Effector memory CD4-positive, alpha-beta T cell (primary cell): ENCODE measurements at regions not wholly inside any gene's neighbourhood (a gene's known extent, or its start where the extent isn't known, plus 50 kb on each side); places are given as distances from the start of the nearest gene placed in this dataset.

Experiments used
- DNase-seq, 3 donors: peaks; one replicate each; pipeline ENCODE4 v3.0.0-alpha.2; 2020
- H3K27ac ChIP-seq: 2 replicates; pipeline ENCODE4 v1.7.0; 2013; ENCODE audit warnings: mild to moderate bottlenecking, low read length, moderate library complexity; ENCODE audit not compliant: insufficient read depth, poor library complexity, severe bottlenecking
- H3K27me3 ChIP-seq: replicated peaks from 2 replicates; pipeline ENCODE4 v1.7.0; 2013; ENCODE audit warnings: mild to moderate bottlenecking, low read length; ENCODE audit not compliant: insufficient read depth, control insufficient read depth, poor library complexity, severe bottlenecking
- H3K36me3 ChIP-seq: 2 replicates; pipeline ENCODE4 v1.7.0; 2013; ENCODE audit warnings: mild to moderate bottlenecking, low read length, moderate library complexity; ENCODE audit not compliant: control insufficient read depth, insufficient read depth
- H3K4me1 ChIP-seq: 2 replicates; pipeline ENCODE4 v1.7.0; 2013; ENCODE audit warnings: low read length, mild to moderate bottlenecking; ENCODE audit not compliant: control insufficient read depth, insufficient read depth, poor library complexity, severe bottlenecking
- H3K4me3 ChIP-seq: 2 replicates; pipeline ENCODE4 v1.7.0; 2013; ENCODE audit warnings: low read length, low read depth, mild to moderate bottlenecking; ENCODE audit not compliant: insufficient read depth, poor library complexity, severe bottlenecking
- H3K9me3 ChIP-seq: 2 replicates; pipeline ENCODE4 v1.7.0; 2013; ENCODE audit warnings: mild to moderate bottlenecking, low read length, moderate library complexity; ENCODE audit not compliant: control insufficient read depth

DNA sequence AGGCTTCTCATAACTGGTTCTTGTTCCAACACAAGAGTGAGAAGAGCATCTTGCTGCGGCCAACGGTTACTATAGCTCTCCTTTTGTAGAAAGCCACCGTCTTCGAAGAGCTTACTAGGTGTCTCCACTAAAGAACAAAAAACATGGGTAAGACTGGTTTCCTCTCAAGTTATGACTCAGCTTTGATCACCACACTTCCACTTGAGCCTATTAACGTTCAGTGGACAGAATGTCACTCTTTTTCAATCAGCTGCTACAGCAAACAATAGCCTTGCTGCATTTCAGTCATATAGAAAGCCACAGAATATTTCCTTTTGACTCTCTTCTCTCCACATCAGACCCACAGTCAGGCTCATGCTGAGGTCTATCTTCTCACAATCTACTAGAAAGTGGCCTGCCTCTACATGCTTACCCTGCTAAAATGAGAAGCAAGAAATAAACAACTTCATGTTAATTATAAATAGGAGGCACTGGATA lies 243.5 kb upstream of the PREP start:
- peak in 2 of 3 donors; percentile 4 to 8 for DNase-seq
- H3K4me1 ChIP-seq, result peaks cover 4% of the 10 kb centered on the region
- H3K9me3 ChIP-seq, result no peaks in the 10 kb centered on the region
- no peak overlapping the region for H3K27ac ChIP-seq
- H3K36me3 ChIP-seq, result no peaks in the 10 kb centered on the region
- H3K4me3 ChIP-seq, result no peak overlapping the region
- H3K27me3 ChIP-seq, result no peaks in the 10 kb centered on the region

DNA sequence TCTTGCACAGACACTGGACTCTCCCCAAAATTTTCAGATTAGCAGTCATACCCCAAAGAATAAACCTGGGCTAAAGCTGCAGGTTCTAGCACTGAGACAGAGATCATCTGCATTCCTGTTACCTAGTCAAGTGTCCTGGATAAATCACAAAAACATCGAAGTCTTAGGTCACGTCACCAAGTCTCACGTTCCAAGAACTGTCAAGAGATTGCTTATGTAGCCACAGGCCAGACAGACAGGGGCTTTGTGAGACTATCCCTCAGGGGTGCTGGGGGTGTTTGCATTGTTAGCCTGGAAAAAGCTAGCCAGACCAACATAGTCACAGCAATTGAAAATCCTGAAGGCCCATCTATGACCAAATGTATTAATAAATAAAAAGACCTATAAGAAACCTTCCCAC lies 243.1 kb upstream of the PREP start:
- Histone ChIP-seq H3K4me1 (peaks cover 4% of the 10 kb centered on the region), H3K27me3 (no peaks in the 10 kb centered on the region), H3K9me3 (no peaks in the 10 kb centered on the region), H3K4me3 (no peak overlapping the region), H3K27ac (no peak overlapping the region), H3K36me3 (no peaks in the 10 kb centered on the region)
- DNase-seq, result no peak

DNA sequence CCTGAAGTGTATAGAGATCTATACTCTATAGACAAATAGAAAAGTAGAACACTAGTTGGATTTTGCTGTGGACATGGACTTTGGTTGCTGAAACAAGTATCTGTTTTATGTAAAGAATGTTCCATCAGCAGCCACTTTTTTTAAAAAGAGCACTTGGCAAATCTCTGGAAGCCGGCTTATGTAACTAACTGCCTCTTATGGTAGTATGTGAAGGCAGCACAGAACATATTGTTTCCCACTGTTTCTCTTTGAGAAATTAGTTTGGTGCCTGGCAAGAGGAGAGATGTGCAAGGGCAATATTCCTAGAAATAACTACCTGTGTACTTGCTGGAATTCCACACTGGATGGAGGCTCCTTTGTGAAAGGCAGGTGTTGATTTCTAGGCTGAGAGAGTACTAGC lies 242.3 kb upstream of the PREP start:
- Histone ChIP-seq H3K27me3 (no peaks in the 10 kb centered on the region), H3K36me3 (no peaks in the 10 kb centered on the region), H3K4me1 (peaks cover 4% of the 10 kb centered on the region), H3K9me3 (no peaks in the 10 kb centered on the region), H3K4me3 (no peak overlapping the region), H3K27ac (no peak overlapping the region)
- DNase-seq, result no peak

DNA sequence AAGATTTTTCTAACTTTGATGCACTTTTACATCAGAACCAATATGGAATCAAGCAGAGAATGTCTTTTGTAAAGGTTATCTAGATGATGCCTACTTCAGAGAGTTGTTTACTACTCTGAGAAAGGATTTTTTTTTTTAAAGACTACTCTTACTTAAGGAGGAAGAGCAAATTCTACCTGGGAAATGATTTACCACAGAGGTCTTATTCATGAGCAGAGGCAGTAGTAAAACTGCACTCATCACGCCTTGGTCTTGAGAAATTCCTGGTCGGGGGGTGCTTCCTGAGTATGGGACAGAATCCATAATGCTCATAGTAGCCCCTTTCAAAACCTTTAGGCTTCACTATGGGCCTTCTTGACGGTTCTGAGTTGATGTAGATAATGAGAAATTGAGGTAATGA lies 241.8 kb upstream of the PREP start:
- Histone ChIP-seq H3K4me1 (peaks cover 4% of the 10 kb centered on the region), H3K27ac (no peak overlapping the region), H3K36me3 (no peaks in the 10 kb centered on the region), H3K4me3 (no peak overlapping the region), H3K9me3 (no peaks in the 10 kb centered on the region), H3K27me3 (no peaks in the 10 kb centered on the region)
- DNase-seq, result no peak

DNA sequence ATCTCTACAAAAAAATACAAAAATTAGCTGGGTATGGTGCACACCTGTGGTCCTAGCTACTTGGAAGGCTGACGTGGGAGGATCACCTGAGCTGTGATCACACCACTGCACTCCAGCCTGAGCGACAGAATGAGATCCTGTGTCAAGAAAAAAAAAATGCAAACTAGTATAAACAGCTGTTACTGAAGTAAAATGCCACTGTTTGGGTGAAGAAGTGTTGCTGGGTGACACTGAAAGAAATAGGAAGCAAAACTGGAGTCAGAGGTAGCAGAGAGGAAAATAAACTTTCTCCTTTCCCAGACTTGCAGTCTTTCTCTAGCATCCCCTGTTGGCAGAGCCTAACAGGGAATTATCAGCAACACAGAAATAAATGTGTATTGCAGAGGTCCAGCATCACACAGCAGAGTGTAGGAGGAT lies 241.2 kb upstream of the PREP start:
- Histone ChIP-seq H3K27ac (no peak overlapping the region), H3K27me3 (no peaks in the 10 kb centered on the region), H3K4me1 (peaks cover 4% of the 10 kb centered on the region), H3K36me3 (no peaks in the 10 kb centered on the region), H3K4me3 (no peak overlapping the region), H3K9me3 (no peaks in the 10 kb centered on the region)
- no peak for DNase-seq

DNA sequence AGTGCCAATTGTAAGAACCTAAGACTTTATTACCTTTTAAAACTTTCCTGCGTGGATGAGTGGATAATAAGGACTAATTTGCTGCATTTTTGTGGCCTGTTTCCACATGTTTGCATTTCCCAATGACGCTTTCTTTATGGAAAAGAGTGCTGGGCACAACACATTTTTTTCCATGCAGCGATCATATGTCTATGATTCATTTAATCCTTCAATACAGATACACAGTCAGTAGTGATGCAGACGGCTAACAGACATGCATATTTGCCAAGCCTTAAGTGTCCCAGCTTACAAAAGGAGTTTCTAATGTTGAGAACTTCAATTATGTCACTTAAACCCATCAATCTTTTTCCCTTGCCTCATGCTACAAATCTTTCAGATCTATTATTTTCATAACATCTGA lies 239.8 kb upstream of the PREP start:
- DNase-seq, result no peak
- no peak overlapping the region for H3K4me3 ChIP-seq
- H3K36me3 ChIP-seq, result no peaks in the 10 kb centered on the region
- H3K4me1 ChIP-seq, result peaks cover 4% of the 10 kb centered on the region
- no peaks in the 10 kb centered on the region for H3K27me3 ChIP-seq
- no peak overlapping the region for H3K27ac ChIP-seq
- H3K9me3 ChIP-seq, result no peaks in the 10 kb centered on the region

DNA sequence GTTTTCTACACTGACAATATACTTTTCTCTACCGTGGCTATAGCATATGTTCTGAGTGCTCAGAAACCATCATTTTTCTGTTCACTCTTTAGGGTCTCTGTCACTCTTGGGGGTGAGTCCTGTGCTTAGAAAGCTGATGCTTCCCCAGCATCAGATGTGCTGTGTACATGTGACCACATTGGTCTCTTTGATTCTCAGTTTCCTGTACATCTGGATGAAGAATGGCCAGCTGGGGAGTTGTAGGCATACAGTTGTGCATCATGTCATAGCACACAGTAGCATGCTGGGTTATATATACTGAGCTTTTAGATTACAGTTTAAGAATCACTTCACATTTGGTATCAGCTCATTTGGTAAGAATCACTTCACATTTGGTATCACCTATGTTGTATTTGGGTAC lies 238.6 kb upstream of the PREP start:
- Histone ChIP-seq H3K4me3 (no peak overlapping the region), H3K4me1 (peaks cover 2% of the 10 kb centered on the region), H3K9me3 (no peaks in the 10 kb centered on the region), H3K27ac (no peak overlapping the region), H3K27me3 (no peaks in the 10 kb centered on the region), H3K36me3 (no peaks in the 10 kb centered on the region)
- DNase-seq, result no peak

DNA sequence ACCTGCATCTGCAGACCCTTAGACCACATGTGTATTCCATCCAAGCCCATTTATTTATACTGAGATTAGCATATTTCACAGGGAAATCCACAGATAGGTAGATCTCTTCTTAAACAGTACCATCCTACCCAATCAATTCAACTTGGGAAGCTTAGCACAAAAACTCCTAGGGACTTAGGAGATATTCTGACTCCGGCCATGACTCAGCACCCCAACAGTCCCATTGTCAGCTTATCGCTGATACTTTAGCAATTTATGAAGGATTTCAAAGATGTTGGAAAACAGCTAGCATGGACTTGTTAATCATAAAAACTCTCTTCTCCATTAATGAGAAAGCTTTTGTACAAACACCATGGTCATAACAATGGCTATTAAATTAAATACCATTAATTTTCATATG lies 236.2 kb upstream of the PREP start:
- no peaks in the 10 kb centered on the region for H3K27me3 ChIP-seq
- no peak for DNase-seq
- H3K4me1 ChIP-seq, result no peaks in the 10 kb centered on the region
- H3K4me3 ChIP-seq, result no peak overlapping the region
- H3K9me3 ChIP-seq, result no peaks in the 10 kb centered on the region
- no peak overlapping the region for H3K27ac ChIP-seq
- no peaks in the 10 kb centered on the region for H3K36me3 ChIP-seq

DNA sequence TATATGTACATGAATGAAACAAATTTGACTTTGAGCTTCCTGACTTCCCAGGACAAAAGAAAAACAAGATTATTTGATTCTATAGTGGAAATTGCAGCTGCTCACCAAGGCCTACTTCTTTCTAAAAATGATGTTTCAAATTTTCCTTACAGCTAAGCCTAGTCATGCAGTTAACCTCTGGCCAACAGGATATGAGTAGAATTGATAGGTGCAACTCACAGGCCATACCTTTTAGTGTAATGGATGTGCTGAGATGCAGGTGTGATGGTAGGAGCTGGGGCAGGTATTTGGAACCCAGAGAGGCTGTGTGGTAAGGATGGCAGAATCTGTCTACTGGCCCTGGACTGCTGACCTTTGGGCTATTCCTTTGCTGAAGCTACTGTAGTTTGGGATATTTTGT lies 230.9 kb upstream of the PREP start:
- no peaks in the 10 kb centered on the region for H3K36me3 ChIP-seq
- no peak overlapping the region for H3K27ac ChIP-seq
- no peak for DNase-seq
- no peaks in the 10 kb centered on the region for H3K4me1 ChIP-seq
- no peaks in the 10 kb centered on the region for H3K9me3 ChIP-seq
- peaks cover under 1% of the 10 kb centered on the region for H3K27me3 ChIP-seq
- H3K4me3 ChIP-seq, result no peak overlapping the region

DNA sequence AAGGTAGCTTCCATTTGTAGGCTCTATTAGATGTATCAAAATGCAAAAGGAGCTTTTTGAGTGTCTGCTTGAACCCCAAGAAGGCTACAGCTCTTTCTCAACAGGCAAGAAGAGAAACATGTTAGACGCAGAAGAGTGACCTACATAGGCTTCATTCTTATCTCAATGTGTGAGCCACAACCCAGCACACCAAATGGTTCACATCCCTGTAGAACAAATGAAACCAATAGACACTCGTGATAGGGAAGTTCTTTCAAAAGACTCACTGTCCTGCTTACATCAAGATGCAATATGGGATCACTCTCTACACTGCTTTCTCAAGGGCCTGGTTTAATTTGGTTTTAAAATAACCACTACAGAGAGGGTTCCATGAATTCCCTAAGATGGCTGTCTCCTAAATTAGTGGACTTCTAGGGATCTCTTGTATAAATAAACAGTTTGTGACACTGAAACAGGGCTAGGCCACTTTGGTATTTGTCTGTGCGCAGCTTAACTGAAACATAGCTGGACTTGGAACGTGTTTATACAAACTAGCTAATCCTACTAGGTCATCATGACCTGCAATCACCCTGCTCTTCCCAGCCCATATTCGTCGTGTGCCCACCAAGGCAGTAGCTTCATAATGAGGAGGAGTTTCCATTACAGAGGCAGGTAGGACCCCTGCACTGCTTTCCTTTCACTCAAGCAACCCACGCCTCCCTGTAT lies 225.4 kb upstream of the PREP start:
- H3K4me1 ChIP-seq, result no peaks in the 10 kb centered on the region
- H3K36me3 ChIP-seq, result no peaks in the 10 kb centered on the region
- no peak for DNase-seq
- peaks cover 2% of the 10 kb centered on the region for H3K27me3 ChIP-seq
- no peaks in the 10 kb centered on the region for H3K9me3 ChIP-seq
- no peak overlapping the region for H3K4me3 ChIP-seq
- no peak overlapping the region for H3K27ac ChIP-seq
